GM13976 (cell line): ENCODE measurements at regions not wholly inside any gene's neighbourhood (a gene's known extent, or its start where the extent isn't known, plus 50 kb on each side); places are given as distances from the start of the nearest gene placed in this dataset.

Experiments used
- DNase-seq: peaks from one replicate; pipeline ENCODE4 v3.0.0; 2012; ENCODE audit warnings: low spot score
- in situ Hi-C: fragments of 300-500 bp; cut with MboI; formaldehyde crosslinking; loops from one replicate; pipeline ENCODE4 v1.12.0; 2022; ENCODE audit warnings: low sequenced_read_pairs, mixed read lengths, inconsistent platforms; ENCODE audit not compliant: unreplicated experiment
- TF ChIP-seq, protein P1 (sequence below): IDR thresholded peaks from 2 replicates; pipeline ENCODE4 v1.5.1; 2012; ENCODE audit warnings: borderline replicate concordance, mild to moderate bottlenecking; ENCODE audit not compliant: insufficient read depth; ENCODE audit errors: extremely low read depth, missing control alignments, control extremely low read depth

DNA sequence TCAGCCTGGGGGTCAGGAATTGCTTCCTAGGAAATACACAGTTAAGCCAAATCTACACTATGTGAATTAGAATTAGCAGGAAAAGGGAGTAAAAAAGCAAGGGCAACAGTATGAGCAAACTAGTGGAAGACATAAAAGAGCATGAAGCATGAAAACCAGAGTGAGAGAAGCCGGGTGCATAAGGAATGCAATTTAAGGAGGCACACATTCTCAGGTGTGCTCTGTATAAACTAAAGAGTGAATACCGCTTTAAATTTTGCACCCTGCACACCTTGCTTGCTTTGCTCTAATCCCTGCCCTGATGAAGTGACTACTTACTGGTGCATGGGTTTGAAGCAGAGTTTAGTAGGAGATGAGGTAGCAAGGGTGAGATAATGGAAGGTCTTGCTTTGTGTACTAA, 65.7 kb upstream of the EPHA4 start:
- in situ Hi-C loops = no loop called here
- TF ChIP-seq, protein P1, sequence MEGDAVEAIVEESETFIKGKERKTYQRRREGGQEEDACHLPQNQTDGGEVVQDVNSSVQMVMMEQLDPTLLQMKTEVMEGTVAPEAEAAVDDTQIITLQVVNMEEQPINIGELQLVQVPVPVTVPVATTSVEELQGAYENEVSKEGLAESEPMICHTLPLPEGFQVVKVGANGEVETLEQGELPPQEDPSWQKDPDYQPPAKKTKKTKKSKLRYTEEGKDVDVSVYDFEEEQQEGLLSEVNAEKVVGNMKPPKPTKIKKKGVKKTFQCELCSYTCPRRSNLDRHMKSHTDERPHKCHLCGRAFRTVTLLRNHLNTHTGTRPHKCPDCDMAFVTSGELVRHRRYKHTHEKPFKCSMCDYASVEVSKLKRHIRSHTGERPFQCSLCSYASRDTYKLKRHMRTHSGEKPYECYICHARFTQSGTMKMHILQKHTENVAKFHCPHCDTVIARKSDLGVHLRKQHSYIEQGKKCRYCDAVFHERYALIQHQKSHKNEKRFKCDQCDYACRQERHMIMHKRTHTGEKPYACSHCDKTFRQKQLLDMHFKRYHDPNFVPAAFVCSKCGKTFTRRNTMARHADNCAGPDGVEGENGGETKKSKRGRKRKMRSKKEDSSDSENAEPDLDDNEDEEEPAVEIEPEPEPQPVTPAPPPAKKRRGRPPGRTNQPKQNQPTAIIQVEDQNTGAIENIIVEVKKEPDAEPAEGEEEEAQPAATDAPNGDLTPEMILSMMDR = no peak
- DNase-seq = no peak

DNA sequence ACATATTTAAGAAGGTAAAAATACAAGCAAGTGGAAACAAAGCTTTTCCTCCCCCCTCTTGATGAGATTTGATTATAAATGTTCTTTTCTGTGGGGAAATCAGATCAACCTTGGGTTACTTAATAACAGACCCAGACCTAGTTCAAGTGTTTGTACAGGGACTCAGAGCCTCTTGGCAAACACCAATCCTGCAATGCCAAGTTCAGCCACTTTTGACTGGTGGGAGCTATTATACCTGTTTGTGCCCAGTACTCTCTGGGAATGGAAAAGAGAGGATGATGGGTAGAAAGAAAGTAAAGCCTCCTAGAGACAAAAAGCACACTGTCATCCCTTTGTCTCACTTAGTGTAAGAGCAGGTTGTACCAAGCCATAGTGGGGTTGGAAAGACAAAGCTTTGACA, 63.8 kb upstream of the EPHA4 start:
- in situ Hi-C loops = no loop called here
- DNase-seq = no peak
- TF ChIP-seq, protein P1 = no peak

DNA sequence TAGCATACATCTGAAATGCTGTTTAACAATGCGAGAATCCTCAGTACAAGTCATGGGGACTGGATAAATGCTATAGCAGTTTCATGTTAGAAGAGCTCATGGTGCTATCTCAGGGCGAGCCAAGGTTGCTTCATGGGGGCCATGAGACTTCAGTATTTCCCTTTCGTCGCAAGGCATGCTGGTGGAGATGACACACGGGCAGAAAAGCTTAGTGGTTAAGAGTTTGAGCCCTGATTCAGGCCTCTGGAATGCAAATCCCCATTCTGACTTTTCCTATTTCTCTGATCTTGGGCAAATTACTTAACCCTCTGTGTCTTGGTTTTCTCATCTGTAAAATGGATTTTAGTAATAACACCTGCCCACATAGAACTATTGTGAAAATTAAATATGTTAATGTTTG, 57.4 kb upstream of the EPHA4 start:
- TF ChIP-seq, protein P1 = no peak

DNA sequence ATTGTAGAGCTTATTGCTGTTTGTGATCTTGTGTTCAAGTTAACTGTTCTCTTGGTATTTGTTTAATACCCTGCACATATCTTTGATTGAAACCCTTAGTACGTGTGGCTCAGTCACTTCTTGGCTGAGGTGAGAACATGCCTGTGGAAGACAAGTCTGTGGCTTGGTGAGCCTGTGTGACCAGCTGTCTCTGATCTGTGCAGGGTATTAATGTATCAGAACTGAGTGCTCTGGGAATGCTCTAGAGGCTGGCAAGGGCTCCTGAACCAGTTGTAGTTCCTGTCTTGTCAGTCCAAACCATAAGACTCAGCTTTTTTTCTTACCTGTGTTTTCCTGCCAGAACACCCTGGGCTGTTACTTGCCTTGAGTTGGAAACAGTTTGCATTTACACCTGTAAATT, 52.4 kb upstream of the EPHA4 start:
- TF ChIP-seq, protein P1 = no peak
- DNase-seq = no peak
- in situ Hi-C loops = no loop called here

More for the DNA sequence above, 57.4 kb upstream of the EPHA4 start:
- no peak for DNase-seq
- in situ Hi-C loops = no loop called here
